HG03060 (cell line): ENCODE measurements at regions not wholly inside any gene's neighbourhood (a gene's known extent, or its start where the extent isn't known, plus 50 kb on each side); places are given as distances from the start of the nearest gene placed in this dataset.
"Not testable (repeated sequence)": the region's sequence is repeated elsewhere in the genome, so short reads cannot be mapped to it uniquely, and the experiment has no call there.

Source experiments
- ATAC-seq: cut with Tn5 transposase; IDR thresholded peaks from one replicate; pipeline ENCODE4 v1.9.1; 2021; ENCODE audit warnings: low read depth, moderate number of reproducible peaks; ENCODE audit not compliant: unreplicated experiment

GRCh38 chr13:22937241-22937640 lies 243.5 kb upstream of the SGCG start:
- ATAC-seq: no peak

GRCh38 chr13:22937953-22938352 lies 242.8 kb upstream of the SGCG start:
- no peak for ATAC-seq

DNA sequence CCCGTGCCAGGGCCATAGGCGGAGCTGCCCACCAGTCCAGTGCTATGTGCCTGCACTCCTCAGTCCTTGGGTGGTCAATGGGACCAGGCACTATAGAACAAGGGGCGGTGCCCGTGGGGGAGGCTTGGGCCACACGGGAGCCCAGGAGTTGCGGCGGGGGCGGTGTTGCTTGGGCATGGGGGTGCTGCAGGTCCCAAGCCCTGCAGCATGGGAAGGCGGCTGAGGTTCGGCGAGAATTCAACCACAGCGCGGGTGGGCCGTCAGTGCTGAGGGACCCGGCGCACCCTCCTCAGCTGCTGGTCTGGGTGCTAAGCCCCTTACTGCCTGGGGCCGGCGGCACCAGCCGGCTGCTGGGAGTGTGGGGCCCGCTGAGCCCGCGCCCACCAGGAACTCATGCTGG lies 242.2 kb upstream of the SGCG start:
- no peak for ATAC-seq

DNA sequence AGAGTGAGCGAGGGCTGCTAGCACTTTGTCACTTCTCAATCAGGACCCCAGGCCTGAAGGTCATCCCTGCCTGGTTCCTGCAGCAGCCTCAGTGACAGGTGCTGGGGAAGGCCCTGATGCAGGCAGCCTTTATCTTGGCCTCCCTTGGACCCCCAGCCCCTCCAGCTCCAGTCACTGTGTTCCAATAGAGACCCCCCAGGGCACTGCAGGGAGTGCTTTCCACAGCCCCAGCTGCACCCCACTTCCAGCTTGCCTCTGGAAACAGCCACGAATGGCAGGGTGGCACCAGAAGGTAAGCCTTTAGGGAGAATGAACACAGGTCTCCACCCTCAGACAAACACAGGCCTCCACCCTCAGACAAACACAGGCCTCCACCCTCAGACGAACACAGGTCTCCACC lies 241.6 kb upstream of the SGCG start:
- no peak for ATAC-seq

GRCh38 chr13:22940090-22940710 lies 240.6 kb upstream of the SGCG start:
- no peak for ATAC-seq

- no peak for ATAC-seq
Observed at GRCh38 chr13:22940736-22941135, 240.0 kb upstream of the SGCG start.

DNA sequence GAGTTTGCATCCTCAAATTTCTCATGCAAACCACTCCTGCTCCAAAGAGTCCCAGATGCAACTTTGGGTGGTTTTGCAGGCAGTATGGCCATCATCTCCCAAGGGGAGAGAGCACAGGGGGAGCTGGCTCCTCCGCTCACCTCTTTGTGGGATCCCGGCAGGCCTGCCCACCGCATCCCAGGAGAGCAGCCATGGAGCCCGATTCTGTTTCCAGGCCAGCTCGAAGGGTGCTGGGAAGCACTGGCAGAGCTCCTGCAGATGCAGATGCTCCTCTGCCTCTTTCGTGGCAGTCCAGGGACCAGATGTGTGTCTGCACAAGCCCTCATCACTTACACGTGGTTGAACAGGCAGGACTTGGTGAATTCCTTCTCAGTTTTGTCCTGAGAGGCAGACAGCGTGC lies 239.3 kb upstream of the SGCG start:
- not testable (repeated sequence) for ATAC-seq

DNA sequence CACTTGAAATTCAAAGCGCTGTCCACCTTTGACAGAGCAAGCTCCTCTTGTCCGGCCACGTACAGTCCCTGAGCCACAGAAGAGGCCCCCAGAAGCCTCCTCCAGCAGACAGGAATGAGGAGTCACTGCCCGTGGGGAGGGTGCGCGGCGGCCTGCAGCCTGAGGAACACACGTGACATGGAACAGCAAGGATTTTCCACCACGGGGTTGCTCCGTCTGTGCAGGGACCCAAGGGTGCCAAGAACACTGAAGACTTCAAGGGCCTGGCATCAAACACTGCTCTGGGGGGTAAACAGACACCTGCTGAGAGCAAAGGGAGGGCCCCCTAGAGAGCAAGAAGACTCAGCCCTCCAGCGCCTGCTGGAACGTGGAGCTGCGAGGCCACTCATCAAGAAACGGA lies 237.9 kb upstream of the SGCG start:
- not testable (repeated sequence) for ATAC-seq

- ATAC-seq: no peak
Observed at GRCh38 chr13:22944378-22944777, 236.4 kb upstream of the SGCG start.

GRCh38 chr13:22945321-22946226 lies 235.2 kb upstream of the SGCG start:
- no peak for ATAC-seq

DNA sequence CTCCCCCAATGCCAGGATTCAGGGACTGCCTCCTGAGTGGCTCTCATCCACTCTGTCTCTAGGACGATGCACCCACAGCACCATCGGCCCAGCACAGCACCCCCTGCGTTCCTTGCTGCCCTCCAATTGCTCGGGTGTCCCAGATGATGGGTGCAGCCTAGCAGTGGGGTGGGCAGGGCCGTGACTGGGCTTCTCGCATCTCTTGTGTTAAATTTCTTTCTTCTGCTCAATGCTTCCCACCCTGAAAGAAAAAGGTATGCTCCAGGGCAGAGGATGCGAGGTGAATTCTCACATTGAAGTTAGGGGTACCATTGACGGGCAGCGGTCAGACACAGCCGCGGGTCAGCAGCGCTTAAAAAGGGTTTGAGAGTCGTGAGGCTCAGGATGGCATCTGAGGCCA lies 232.4 kb upstream of the SGCG start:
- ATAC-seq: no peak

GRCh38 chr13:22952018-22952417 lies 228.8 kb upstream of the SGCG start:
- ATAC-seq: not testable (repeated sequence)

- ATAC-seq: not testable (repeated sequence)
Observed at GRCh38 chr13:22955147-22955546, 225.6 kb upstream of the SGCG start.

GRCh38 chr13:22956456-22957115 lies 224.2 kb upstream of the SGCG start:
- not testable (repeated sequence) for ATAC-seq

DNA sequence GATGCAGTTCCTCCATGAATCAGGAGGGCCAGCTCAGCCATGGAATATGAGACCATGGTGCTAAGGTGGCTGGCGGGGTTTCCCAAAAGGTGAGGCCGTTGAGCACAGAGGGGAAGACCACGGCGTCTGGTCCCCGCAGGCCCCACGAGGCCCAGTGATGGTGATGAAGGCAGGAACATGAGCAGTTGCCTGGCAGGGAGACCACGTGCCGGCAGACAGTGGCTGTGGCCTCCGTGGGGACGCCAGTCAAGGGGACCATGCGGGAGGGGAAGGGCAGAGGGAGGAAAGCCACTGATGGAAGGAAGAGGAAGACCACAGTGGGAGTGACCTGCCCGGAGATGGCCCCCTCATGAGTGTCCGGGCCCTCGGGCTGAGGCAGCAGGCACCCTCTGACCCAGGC lies 220.9 kb upstream of the SGCG start:
- ATAC-seq: not testable (repeated sequence)

- ATAC-seq: no peak
Observed at GRCh38 chr13:22960827-22961226, 220.0 kb upstream of the SGCG start.

DNA sequence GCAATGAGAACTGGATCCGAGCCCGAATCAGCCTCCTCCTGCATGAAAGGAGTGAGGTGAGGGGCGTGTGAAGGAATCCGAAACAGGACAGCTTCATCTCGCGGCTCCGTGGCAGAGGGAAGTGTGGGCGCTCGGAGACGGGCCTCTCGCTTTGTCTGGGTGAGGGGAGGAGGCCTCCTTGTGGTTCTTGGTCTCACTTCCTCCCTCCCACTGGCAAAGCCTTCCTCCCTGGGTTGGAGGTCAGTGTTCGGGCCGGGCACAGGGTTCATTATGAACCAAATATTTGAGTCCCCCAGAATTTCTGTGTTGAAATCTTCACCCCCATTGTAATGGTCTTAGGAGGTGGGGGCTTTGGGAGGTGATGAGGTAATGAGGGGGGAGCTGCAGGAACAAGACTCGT lies 219.4 kb upstream of the SGCG start:
- ATAC-seq: not testable (repeated sequence)

DNA sequence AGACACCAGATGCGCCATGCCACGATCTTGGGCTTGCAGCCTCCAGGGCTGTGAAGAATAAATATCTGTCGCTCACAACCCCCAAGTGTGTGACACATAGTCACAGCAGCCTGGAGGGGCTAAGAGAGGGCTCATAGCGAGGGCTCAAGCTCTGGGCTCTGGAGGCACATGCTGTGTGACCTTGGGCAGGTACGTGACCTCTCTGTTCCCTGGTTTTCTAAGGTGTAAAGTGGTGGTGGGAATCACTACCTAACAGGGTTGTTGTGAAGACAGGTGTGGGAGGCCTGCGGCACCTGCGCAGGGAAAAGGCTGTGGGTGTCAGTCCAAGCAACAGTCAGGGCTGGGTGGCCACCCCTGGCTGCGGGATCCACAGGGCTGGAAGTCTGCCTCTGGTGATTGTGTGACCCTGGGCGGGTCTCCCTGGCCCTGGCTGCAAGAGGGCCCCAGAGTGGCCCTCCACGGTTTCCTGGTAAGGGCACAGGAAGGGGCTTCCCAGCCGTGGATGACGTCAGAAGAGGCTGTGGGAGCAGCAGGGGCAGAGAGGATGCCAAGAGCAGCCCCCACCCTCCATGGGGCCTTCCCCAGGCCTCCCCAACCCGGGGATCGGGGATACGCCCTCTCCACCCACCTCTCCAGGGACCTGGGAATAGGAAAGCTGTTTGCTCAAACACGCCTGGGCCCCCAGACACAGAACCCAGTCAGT lies 218.8 kb upstream of the SGCG start:
- no peak for ATAC-seq

DNA sequence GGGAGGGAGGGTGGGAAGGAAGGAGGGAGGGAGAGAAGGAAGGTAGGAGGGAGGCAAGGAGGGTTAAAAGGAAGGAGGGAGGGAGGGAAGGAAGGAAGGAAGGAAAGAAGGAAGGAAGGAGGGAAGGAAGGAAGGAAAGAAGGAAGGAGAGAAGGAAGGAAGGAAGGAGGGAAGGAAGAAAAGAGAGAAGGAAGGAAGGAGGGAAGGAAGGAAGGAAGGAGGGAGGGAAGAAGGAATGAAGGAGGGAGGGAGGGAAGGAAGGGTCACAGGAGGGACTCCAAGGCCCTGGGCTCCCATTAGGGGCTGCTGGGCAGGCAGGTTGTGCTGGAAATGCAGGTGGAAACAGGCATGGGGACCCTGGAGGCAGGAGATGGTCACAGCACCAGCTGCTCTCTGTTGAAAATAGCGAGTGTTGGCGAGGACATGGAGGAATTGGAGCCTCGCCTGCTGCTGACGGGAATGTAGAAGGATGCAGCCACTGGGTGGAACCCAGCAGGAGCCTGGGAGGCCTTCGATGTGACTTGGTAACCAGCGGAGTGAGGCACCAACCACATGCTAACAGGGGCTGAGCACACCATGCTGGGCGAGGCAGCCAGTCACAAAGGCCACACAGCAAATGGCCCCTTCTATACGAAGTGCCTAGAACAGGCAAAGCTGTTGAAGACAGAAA lies 217.3 kb upstream of the SGCG start:
- not testable (repeated sequence) for ATAC-seq

GRCh38 chr13:22964245-22964966 lies 216.4 kb upstream of the SGCG start:
- ATAC-seq: no peak
